ENCODE measurements at regions not wholly inside any gene's neighbourhood (a gene's known extent, or its start where the extent isn't known, plus 50 kb on each side); places are given as distances from the start of the nearest gene placed in this dataset.
"Not testable (repeated sequence)": the region's sequence is repeated elsewhere in the genome, so short reads cannot be mapped to it uniquely, and the experiment has no call there.

GRCh38 chr20:54736421-54736820, 261.0 kb downstream of the DOK5 start:
- WGBS, 2 donors = 90 to 91% methylated on average over 4 of the region's 4 CpGs

GRCh38 chr20:54733687-54734086, 258.3 kb downstream of the DOK5 start:
- no peak for DNase-seq

More at GRCh38 chr20:54736421-54736820, 261.0 kb downstream of the DOK5 start:
- H3K27me3 ChIP-seq = no peaks in the 10 kb centered on the region
- ATAC-seq (ENCODE audit: low FRiP score in 2 of 2) (no peak), DNase-seq (no peak)
- TF ChIP-seq POLR2AphosphoS5 (IDR thresholded peaks at IDR 0.05) (no peak), CTCF (IDR thresholded peaks at IDR 0.05) (no peak), EP300 (IDR thresholded peaks at IDR 0.05) (no peak), POLR2A (IDR thresholded peaks at IDR 0.05) (no peak)
- H3K4me1 ChIP-seq = no peaks in the 10 kb centered on the region
- H3K9me3 ChIP-seq = no peaks in the 10 kb centered on the region
- H3K36me3 ChIP-seq = no peaks in the 10 kb centered on the region
- H3K27ac ChIP-seq = no peak overlapping the region
- no peak overlapping the region for H3K4me3 ChIP-seq

GRCh38 chr20:54727490-54727889, 252.1 kb downstream of the DOK5 start:
- Histone ChIP-seq H3K36me3 (no peaks in the 10 kb centered on the region), H3K27me3 (no peaks in the 10 kb centered on the region), H3K4me1 (no peaks in the 10 kb centered on the region), H3K9me3 (no peaks in the 10 kb centered on the region), H3K4me3 (no peak overlapping the region), H3K27ac (no peak overlapping the region)
- ATAC-seq (ENCODE audit: low FRiP score in 2 of 2) (no peak), DNase-seq (no peak)
- 65 to 73% methylated on average over 4 of the region's 4 CpGs for WGBS, 2 donors
- no peak for TF ChIP-seq CTCF (IDR thresholded peaks at IDR 0.05)
- TF ChIP-seq POLR2AphosphoS5 (IDR thresholded peaks at IDR 0.05) = no peak
- no peak for TF ChIP-seq EP300 (IDR thresholded peaks at IDR 0.05)
- no peak for TF ChIP-seq POLR2A (IDR thresholded peaks at IDR 0.05)

More at GRCh38 chr20:54733687-54734086, 258.3 kb downstream of the DOK5 start:
- Histone ChIP-seq H3K27ac (no peak overlapping the region), H3K36me3 (no peaks in the 10 kb centered on the region), H3K4me3 (no peak overlapping the region), H3K4me1 (no peaks in the 10 kb centered on the region), H3K9me3 (no peaks in the 10 kb centered on the region), H3K27me3 (no peaks in the 10 kb centered on the region)
- TF ChIP-seq POLR2AphosphoS5 (IDR thresholded peaks at IDR 0.05) (no peak), EP300 (IDR thresholded peaks at IDR 0.05) (no peak), POLR2A (IDR thresholded peaks at IDR 0.05) (no peak), CTCF (IDR thresholded peaks at IDR 0.05) (no peak)
- no peak for ATAC-seq (ENCODE audit: low FRiP score in 2 of 2)

- ATAC-seq (ENCODE audit: low FRiP score in 2 of 2) (no peak), DNase-seq (no peak)
- no peaks in the 10 kb centered on the region for H3K36me3 ChIP-seq
- no peaks in the 10 kb centered on the region for H3K9me3 ChIP-seq
- H3K4me3 ChIP-seq = no peak overlapping the region
- H3K27ac ChIP-seq = no peak overlapping the region
- no peaks in the 10 kb centered on the region for H3K4me1 ChIP-seq
- TF ChIP-seq CTCF (IDR thresholded peaks at IDR 0.05) = no peak
- TF ChIP-seq EP300 (IDR thresholded peaks at IDR 0.05) = no peak
- no peak for TF ChIP-seq POLR2A (IDR thresholded peaks at IDR 0.05)
- no peak for TF ChIP-seq POLR2AphosphoS5 (IDR thresholded peaks at IDR 0.05)
- no peaks in the 10 kb centered on the region for H3K27me3 ChIP-seq
- 63 to 66% methylated on average over 6 of the region's 6 CpGs for WGBS, 2 donors
These were observed 251.4 kb downstream of the DOK5 start for GRCh38 chr20:54726687-54727300.

GRCh38 chr20:54725266-54725665, 249.9 kb downstream of the DOK5 start:
- not testable (repeated sequence) for H3K4me3 ChIP-seq; H3K9me3 ChIP-seq; H3K36me3 ChIP-seq; H3K27me3 ChIP-seq; ATAC-seq (ENCODE audit: low FRiP score in 2 of 2); H3K4me1 ChIP-seq; H3K27ac ChIP-seq; DNase-seq
- WGBS, 2 donors = 72 to 73% methylated on average over 2 of the region's 2 CpGs
